Tibial nerve (tissue), 4 donors: ENCODE measurements at regions not wholly inside any gene's neighbourhood (a gene's known extent, or its start where the extent isn't known, plus 50 kb on each side); places are given as distances from the start of the nearest gene placed in this dataset.

Experiments used
- DNase-seq, 2 donors: peaks; one replicate each; pipeline ENCODE4 v3.0.0-alpha.2; 2019; ENCODE audit warnings: low spot score in 2 of 2
- H3K27ac ChIP-seq, 4 donors: fragments of 200-600 bp; sonication (generic) in 3 of 4; one replicate each; pipeline ENCODE4 v1.5.1; 2017 to 2019; ENCODE audit warnings: mild to moderate bottlenecking in 1 of 4
- H3K27me3 ChIP-seq, 2 donors: fragments of 200-600 bp; sonication (generic) in 1 of 2; one replicate each; pipeline versions ENCODE4 v1.5.1 to v1.6.0; 2017 to 2019
- H3K36me3 ChIP-seq, 3 donors: fragments of 200-600 bp; sonication (generic); one replicate each; pipeline ENCODE4 v1.5.1; 2018 to 2019
- H3K4me1 ChIP-seq, 4 donors: fragments of 200-600 bp; sonication (generic) in 3 of 4; one replicate each; pipeline ENCODE4 v1.5.1; 2017 to 2019
- H3K4me3 ChIP-seq, 4 donors: fragments of 200-600 bp; sonication (generic) in 3 of 4; one replicate each; pipeline ENCODE4 v1.5.1; 2017 to 2019; ENCODE audit warnings: mild to moderate bottlenecking in 1 of 4, moderate library complexity in 1 of 4
- H3K9me3 ChIP-seq, 4 donors: fragments of 200-600 bp; sonication (generic) in 3 of 4; one replicate each; pipeline ENCODE4 v1.5.1; 2017 to 2019
- CTCF ChIP-seq, 5 experiments: fragments of 200-600 bp in 3 of 5; fragments of 450-650 bp in 2 of 5; sonication (generic) in 3 of 5; IDR thresholded peaks; one replicate each; pipeline ENCODE4 v1.5.1; 2016 to 2019; ENCODE audit warnings: antibody characterized with exemption in 5 of 5, mild to moderate bottlenecking in 3 of 5, moderate library complexity in 2 of 5
- EP300 ChIP-seq, 2 donors: sonication (generic); formaldehyde crosslinking; IDR thresholded peaks; one replicate each; pipeline ENCODE4 v1.6.1; 2017; ENCODE audit warnings: antibody characterized with exemption in 2 of 2, mild to moderate bottlenecking in 1 of 2
- POLR2A ChIP-seq, 2 donors: fragments of 450-650 bp; IDR thresholded peaks; one replicate each; pipeline ENCODE4 v1.6.1; 2017; ENCODE audit warnings: antibody characterized with exemption in 2 of 2, mild to moderate bottlenecking in 2 of 2, moderate library complexity in 2 of 2
- WGBS, 2 donors: methylation state at CpG; one replicate each; pipeline ENCODE4 v1.1.5; 2018; 5-methylcytosine and 5-hydroxymethylcytosine counted together

DNA sequence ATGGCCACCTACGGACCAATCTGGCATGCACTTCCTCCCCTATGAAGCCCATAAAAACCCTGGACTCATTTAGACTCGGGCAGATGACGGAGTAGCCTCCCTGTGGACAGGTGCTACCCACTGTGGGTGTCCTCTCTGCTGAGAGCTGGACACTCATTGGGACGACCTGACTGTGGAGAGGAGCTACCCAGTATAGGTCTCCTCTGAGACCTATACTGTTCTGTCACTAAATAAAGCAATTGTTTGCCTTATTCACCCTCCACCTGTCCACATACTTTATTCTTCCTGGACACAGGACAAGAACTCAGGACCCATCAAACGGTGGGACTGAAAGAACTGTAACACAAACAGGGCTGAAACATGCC lies 53.3 kb upstream of the CADM2 start:
- peaks cover 0 to 14% (median 0%) of the 10 kb centered on the region in 4 donors for H3K9me3 ChIP-seq
- no peak overlapping the region for H3K27ac ChIP-seq
- H3K4me3 ChIP-seq = no peak overlapping the region
- TF ChIP-seq CTCF (IDR thresholded peaks at IDR 0.05) (no peak), POLR2A (IDR thresholded peaks at IDR 0.05) (no peak), EP300 (IDR thresholded peaks at IDR 0.05) (no peak)
- no peaks in the 10 kb centered on the region for H3K27me3 ChIP-seq
- 83 to 89% methylated on average over 5 of the region's 5 CpGs for WGBS, 2 donors
- no peaks in the 10 kb centered on the region for H3K4me1 ChIP-seq
- no peak for DNase-seq
- H3K36me3 ChIP-seq = no peaks in the 10 kb centered on the region

GRCh38 chr3:84906065-84906464 lies 52.7 kb upstream of the CADM2 start:
- DNase-seq = no peak
- Histone ChIP-seq H3K27me3 (no peaks in the 10 kb centered on the region), H3K9me3 (peaks cover 0 to 9% (median 0%) of the 10 kb centered on the region in 4 donors), H3K4me1 (no peaks in the 10 kb centered on the region), H3K4me3 (no peak overlapping the region), H3K36me3 (no peaks in the 10 kb centered on the region), H3K27ac (no peak overlapping the region)
- no peak for TF ChIP-seq EP300 (IDR thresholded peaks at IDR 0.05)
- no peak for TF ChIP-seq CTCF (IDR thresholded peaks at IDR 0.05)
- no peak for TF ChIP-seq POLR2A (IDR thresholded peaks at IDR 0.05)
- 65 to 68% methylated on average over 6 of the region's 6 CpGs for WGBS, 2 donors
